ENCODE measurements at regions not wholly inside any gene's neighbourhood (a gene's known extent, or its start where the extent isn't known, plus 50 kb on each side); places are given as distances from the start of the nearest gene placed in this dataset.
"Not testable (repeated sequence)": the region's sequence is repeated elsewhere in the genome, so short reads cannot be mapped to it uniquely, and the experiment has no call there.

- no peak for DNase-seq
Observed at GRCh38 chr5:28975508-28975907, 1937.1 kb upstream of the CDH9 start.

GRCh38 chr5:28967848-28968247 is 1929.5 kb upstream of the CDH9 start:
- no peak for DNase-seq

- DNase-seq = no peak
Observed at GRCh38 chr5:28961816-28962215, 1923.4 kb upstream of the CDH9 start.

- no peak for DNase-seq
Observed at GRCh38 chr5:28958581-28958980, 1920.2 kb upstream of the CDH9 start.

- no peak for DNase-seq
Observed at GRCh38 chr5:28957450-28957849, 1919.1 kb upstream of the CDH9 start.

- no peak for DNase-seq
Observed at GRCh38 chr5:28954074-28954473, 1915.7 kb upstream of the CDH9 start.

GRCh38 chr5:28947865-28948264 is 1909.5 kb upstream of the CDH9 start:
- no peak for DNase-seq

- no peak for DNase-seq
Observed at GRCh38 chr5:28945859-28946258, 1907.5 kb upstream of the CDH9 start.

- DNase-seq = not testable (repeated sequence)
Observed at GRCh38 chr5:28929366-28929765, 1891.0 kb upstream of the CDH9 start.

- not testable (repeated sequence) for DNase-seq
Observed at GRCh38 chr5:28928327-28928790, 1890.0 kb upstream of the CDH9 start.

- DNase-seq = no peak
Observed at GRCh38 chr5:28927559-28928326, 1889.4 kb upstream of the CDH9 start.

- DNase-seq = no peak
Observed at GRCh38 chr5:28926422-28926821, 1888.0 kb upstream of the CDH9 start.

- DNase-seq = no peak
Observed at GRCh38 chr5:28917631-28918030, 1879.2 kb upstream of the CDH9 start.

GRCh38 chr5:28914297-28914696 is 1875.9 kb upstream of the CDH9 start:
- DNase-seq = no peak

GRCh38 chr5:28903643-28904042 is 1865.3 kb upstream of the CDH9 start:
- DNase-seq = no peak

- DNase-seq = no peak
Observed at GRCh38 chr5:28896949-28897348, 1858.6 kb upstream of the CDH9 start.

GRCh38 chr5:28880936-28881335 is 1842.5 kb upstream of the CDH9 start:
- DNase-seq = no peak

GRCh38 chr5:28877050-28877449 is 1838.7 kb upstream of the CDH9 start:
- DNase-seq = no peak

GRCh38 chr5:28864006-28864405 is 1825.6 kb upstream of the CDH9 start:
- no peak for DNase-seq

- DNase-seq = no peak
Observed at GRCh38 chr5:28862860-28863196, 1824.4 kb upstream of the CDH9 start.

- DNase-seq = no peak
Observed at GRCh38 chr5:28862137-28862859, 1823.9 kb upstream of the CDH9 start.

- DNase-seq = no peak
Observed at GRCh38 chr5:28855626-28856025, 1817.2 kb upstream of the CDH9 start.

- DNase-seq = no peak
Observed at GRCh38 chr5:28850320-28850921, 1812.0 kb upstream of the CDH9 start.

- no peak for DNase-seq
Observed at GRCh38 chr5:28831042-28831441, 1792.7 kb upstream of the CDH9 start.
